ENCODE measurements at regions not wholly inside any gene's neighbourhood (a gene's known extent, or its start where the extent isn't known, plus 50 kb on each side); places are given as distances from the start of the nearest gene placed in this dataset.

DNA sequence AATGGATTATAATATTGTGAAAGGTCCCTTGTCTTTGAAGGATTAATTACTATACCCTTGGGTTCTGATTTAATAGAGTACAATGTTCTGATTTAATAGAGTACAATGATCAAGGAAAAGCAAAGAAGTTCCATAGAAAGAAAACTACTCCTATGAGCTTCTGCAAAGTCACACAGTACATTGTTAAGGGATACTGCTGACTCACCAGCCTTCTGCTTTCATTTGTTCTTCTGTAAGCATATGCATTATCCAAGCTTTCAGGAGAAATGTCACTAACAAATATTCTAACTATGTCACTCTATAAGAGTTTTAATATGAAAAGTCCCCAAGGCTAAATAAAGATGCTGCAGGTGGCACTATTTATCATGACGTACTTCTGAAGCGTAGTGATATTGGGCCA, 396.7 kb downstream of the RFC3 start:
- H3K27ac ChIP-seq (ENCODE audit: low read depth, low read length): no peak overlapping the region
- ChIA-PET CTCF (no interaction called here), RAD21 (ENCODE audit: low non-redundant PET in 1 of 2, low total read pairs in 2 of 2, uncharacterized antibody in 2 of 2, unreplicated experiment in 2 of 2) (no interaction called here), POLR2A (no interaction called here)
- TF ChIP-seq EZH2 (IDR thresholded peaks at IDR 0.05) (no peak), ELF1 (IDR thresholded peaks at IDR 0.05; ENCODE audit: borderline replicate concordance, low read depth) (no peak), ZNF274 (IDR thresholded peaks at IDR 0.05; ENCODE audit: low read depth, low read length) (no peak), POLR2A (IDR thresholded peaks at IDR 0.05; ENCODE audit: borderline replicate concordance, extremely low read depth, insufficient read depth, insufficient read length) (no peak), FOSL1 (IDR thresholded peaks at IDR 0.05; ENCODE audit: low read depth) (no peak), CEBPB (IDR thresholded peaks at IDR 0.05; ENCODE audit: low read depth) (no peak), SRF (IDR thresholded peaks at IDR 0.05; ENCODE audit: low read depth) (no peak)
- TF ChIP-seq, protein P1, sequence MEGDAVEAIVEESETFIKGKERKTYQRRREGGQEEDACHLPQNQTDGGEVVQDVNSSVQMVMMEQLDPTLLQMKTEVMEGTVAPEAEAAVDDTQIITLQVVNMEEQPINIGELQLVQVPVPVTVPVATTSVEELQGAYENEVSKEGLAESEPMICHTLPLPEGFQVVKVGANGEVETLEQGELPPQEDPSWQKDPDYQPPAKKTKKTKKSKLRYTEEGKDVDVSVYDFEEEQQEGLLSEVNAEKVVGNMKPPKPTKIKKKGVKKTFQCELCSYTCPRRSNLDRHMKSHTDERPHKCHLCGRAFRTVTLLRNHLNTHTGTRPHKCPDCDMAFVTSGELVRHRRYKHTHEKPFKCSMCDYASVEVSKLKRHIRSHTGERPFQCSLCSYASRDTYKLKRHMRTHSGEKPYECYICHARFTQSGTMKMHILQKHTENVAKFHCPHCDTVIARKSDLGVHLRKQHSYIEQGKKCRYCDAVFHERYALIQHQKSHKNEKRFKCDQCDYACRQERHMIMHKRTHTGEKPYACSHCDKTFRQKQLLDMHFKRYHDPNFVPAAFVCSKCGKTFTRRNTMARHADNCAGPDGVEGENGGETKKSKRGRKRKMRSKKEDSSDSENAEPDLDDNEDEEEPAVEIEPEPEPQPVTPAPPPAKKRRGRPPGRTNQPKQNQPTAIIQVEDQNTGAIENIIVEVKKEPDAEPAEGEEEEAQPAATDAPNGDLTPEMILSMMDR (IDR thresholded peaks at IDR 0.05 in 2 of 3, conservative IDR thresholded peaks at IDR 0.05 in 1 of 3; ENCODE audit: borderline replicate concordance in 1 of 3, insufficient read depth in 1 of 3, low read depth in 2 of 3, low read length in 2 of 3): no peak
- H3K4me1 ChIP-seq (ENCODE audit: control insufficient read depth in 1 of 2, insufficient read depth in 2 of 2, low read length in 2 of 2): no peaks in the 10 kb centered on the region
- ATAC-seq (no peak), DNase-seq (ENCODE audit: low read depth, low spot score) (no peak)
- no peak overlapping the region for H3K4me3 ChIP-seq (replicated peaks in 1 of 2; ENCODE audit: low read depth in 1 of 2, low read length in 2 of 2)
- H2AFZ ChIP-seq (ENCODE audit: low read depth, low read length, poor library complexity, severe bottlenecking): no peak overlapping the region
- H3K4me2 ChIP-seq (ENCODE audit: low read length): no peak overlapping the region
- H3K79me2 ChIP-seq (ENCODE audit: insufficient read depth, low read length): no peaks in the 10 kb centered on the region
- BruUV-seq (replicated peaks): no TSS peak
- no peaks in the 10 kb centered on the region for H3K27me3 ChIP-seq (ENCODE audit: insufficient read depth, low read length)
- H3K9me3 ChIP-seq (ENCODE audit: control insufficient read depth in 1 of 2, insufficient read depth in 1 of 2, low read depth in 1 of 2, low read length in 2 of 2): no peaks in the 10 kb centered on the region
- no peaks in the 10 kb centered on the region for H3K36me3 ChIP-seq (ENCODE audit: control insufficient read depth in 1 of 2, insufficient read depth in 2 of 2, low read length in 2 of 2)
- intact Hi-C loops (cut with micrococcal nuclease): no loop called here
- H3K9me2 ChIP-seq (ENCODE audit: insufficient read depth): no peaks in the 10 kb centered on the region
- H3K9ac ChIP-seq (ENCODE audit: low read length): no peak overlapping the region
- H4K20me1 ChIP-seq (ENCODE audit: insufficient read depth): no peaks in the 10 kb centered on the region

GRCh38 chr13:34216256-34216655, 398.3 kb downstream of the RFC3 start:
- Histone ChIP-seq H3K9me3 (ENCODE audit: control insufficient read depth in 1 of 2, insufficient read depth in 1 of 2, low read depth in 1 of 2, low read length in 2 of 2) (no peaks in the 10 kb centered on the region), H3K9ac (ENCODE audit: low read length) (no peak overlapping the region), H3K27me3 (ENCODE audit: insufficient read depth, low read length) (no peaks in the 10 kb centered on the region), H3K4me1 (ENCODE audit: control insufficient read depth in 1 of 2, insufficient read depth in 2 of 2, low read length in 2 of 2) (no peaks in the 10 kb centered on the region), H3K4me3 (replicated peaks in 1 of 2; ENCODE audit: low read depth in 1 of 2, low read length in 2 of 2) (no peak overlapping the region), H3K79me2 (ENCODE audit: insufficient read depth, low read length) (no peaks in the 10 kb centered on the region), H2AFZ (ENCODE audit: low read depth, low read length, poor library complexity, severe bottlenecking) (no peak overlapping the region), H4K20me1 (ENCODE audit: insufficient read depth) (no peaks in the 10 kb centered on the region), H3K4me2 (ENCODE audit: low read length) (no peak overlapping the region), H3K9me2 (ENCODE audit: insufficient read depth) (no peaks in the 10 kb centered on the region), H3K36me3 (ENCODE audit: control insufficient read depth in 1 of 2, insufficient read depth in 2 of 2, low read length in 2 of 2) (no peaks in the 10 kb centered on the region), H3K27ac (ENCODE audit: low read depth, low read length) (no peak overlapping the region)
- TF ChIP-seq POLR2AphosphoS5 (IDR thresholded peaks at IDR 0.05; ENCODE audit: low read depth, low read length) (no peak), ZFX (IDR thresholded peaks at IDR 0.05) (no peak), YY1 (IDR thresholded peaks at IDR 0.05; ENCODE audit: extremely low read depth, insufficient replicate concordance, low read depth, low read length) (no peak), EZH2 (IDR thresholded peaks at IDR 0.05) (no peak), JUND (IDR thresholded peaks at IDR 0.05) (no peak), RAD21 (IDR thresholded peaks at IDR 0.05; ENCODE audit: low read depth) (no peak), SIN3A (IDR thresholded peaks at IDR 0.05; ENCODE audit: low read depth) (no peak), ATF3 (IDR thresholded peaks at IDR 0.05) (no peak), SP1 (IDR thresholded peaks at IDR 0.05; ENCODE audit: low read depth) (no peak)
- TF ChIP-seq, protein P1 (IDR thresholded peaks at IDR 0.05 in 2 of 3, conservative IDR thresholded peaks at IDR 0.05 in 1 of 3; ENCODE audit: borderline replicate concordance in 1 of 3, insufficient read depth in 1 of 3, low read depth in 2 of 3, low read length in 2 of 3): no peak
- ChIA-PET POLR2A (no interaction called here), RAD21 (ENCODE audit: low non-redundant PET in 1 of 2, low total read pairs in 2 of 2, uncharacterized antibody in 2 of 2, unreplicated experiment in 2 of 2) (no interaction called here), CTCF (no interaction called here)
- intact Hi-C loops (cut with micrococcal nuclease): no loop called here
- BruUV-seq (replicated peaks): no TSS peak
- DNase-seq (ENCODE audit: low read depth, low spot score): no peak
- no peak for ATAC-seq
